MV-4-11 (cell line): ENCODE measurements at regions not wholly inside any gene's neighbourhood (a gene's known extent, or its start where the extent isn't known, plus 50 kb on each side); places are given as distances from the start of the nearest gene placed in this dataset.

ENCODE experiments used
- DNase-seq: peaks from one replicate; lab custom pipeline; 2025; lab: John Stamatoyannopoulos, UW

DNA sequence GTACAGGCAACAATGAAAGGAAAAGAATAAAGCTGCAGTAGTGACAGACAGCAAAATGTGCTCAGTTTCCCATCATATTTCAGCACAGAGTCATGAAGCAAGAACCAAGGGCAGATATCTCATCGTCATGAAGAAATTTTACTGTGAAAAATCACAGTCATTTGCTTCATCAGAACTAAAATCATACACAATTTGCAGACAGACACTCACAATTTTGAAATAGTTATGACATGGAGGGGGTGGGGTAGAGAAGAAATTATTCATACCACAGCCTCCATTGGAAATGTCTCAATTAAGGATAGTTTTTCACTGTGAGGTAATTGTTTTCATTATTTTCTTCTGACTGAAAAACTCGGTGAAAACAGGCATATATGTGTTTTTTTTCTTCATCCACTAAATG lies 78.8 kb upstream of the CNTN3 start:
- DNase-seq = no peak

DNA sequence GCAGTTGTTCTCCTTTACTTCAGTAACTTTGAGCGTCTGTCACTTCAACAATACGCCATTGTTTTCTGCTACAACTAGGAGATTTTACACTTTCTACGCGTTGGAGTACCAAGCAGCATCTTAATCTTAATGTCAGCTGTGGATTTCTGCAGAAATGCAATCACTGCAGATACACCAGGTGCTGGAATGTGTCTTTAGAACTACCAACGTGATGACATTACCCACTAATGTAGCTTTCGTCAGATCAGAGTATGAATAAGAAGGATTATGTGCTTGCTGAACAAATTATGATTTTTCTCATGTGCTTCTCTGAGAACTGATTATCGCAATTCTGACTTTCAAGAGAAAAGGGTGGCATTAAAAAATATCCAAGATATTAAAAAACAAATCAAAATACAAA lies 77.5 kb upstream of the CNTN3 start:
- DNase-seq = no peak

DNA sequence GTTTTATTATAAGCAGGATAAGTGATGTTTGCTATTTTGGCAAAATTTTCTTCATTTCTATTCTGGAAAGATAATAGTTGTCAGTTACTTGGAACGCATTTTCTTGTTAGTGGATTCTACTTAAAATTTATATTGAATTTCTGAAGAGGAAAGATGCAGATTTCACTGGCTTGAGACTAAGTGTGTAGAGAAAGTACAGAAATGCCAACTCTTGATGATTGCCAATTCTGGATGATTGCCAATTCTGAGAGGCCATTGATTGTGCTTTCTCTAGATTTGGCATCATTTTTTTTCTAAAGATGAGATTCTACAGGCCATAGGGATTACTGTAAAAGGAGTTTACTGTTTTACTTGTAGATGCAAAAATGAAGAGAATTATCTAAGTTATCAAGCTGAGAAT lies 58.9 kb upstream of the CNTN3 start:
- no peak for DNase-seq

DNA sequence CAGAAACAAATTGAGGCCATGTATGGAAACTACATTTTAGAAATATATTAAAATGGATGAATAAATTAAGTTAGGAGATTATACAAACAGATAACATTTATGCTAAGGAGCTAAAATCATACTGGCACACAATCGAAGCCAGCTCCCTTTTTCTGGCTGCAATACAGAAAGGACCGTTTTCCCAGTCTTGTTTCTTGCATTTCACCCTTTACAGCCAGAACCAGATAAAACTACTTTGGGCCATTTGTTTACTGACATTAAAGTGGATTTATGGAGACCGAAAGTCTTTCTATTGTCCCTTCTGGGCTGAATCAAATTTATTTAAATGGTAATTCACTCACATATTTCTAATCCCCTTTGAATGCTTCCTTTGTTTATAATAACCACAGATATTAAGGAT lies 50.1 kb upstream of the CNTN3 start:
- DNase-seq = no peak
